HL-60 (cell line): ENCODE measurements at regions not wholly inside any gene's neighbourhood (a gene's known extent, or its start where the extent isn't known, plus 50 kb on each side); places are given as distances from the start of the nearest gene placed in this dataset.
"Not testable (repeated sequence)": the region's sequence is repeated elsewhere in the genome, so short reads cannot be mapped to it uniquely, and the experiment has no call there.

Experiments used
- DNase-seq, 2 experiments: peaks; one replicate each; pipeline ENCODE4 v3.0.0-alpha.2; 2010 to 2020; ENCODE audit warnings: low read depth in 1 of 2, low spot score in 1 of 2
- H3K27ac ChIP-seq: fragments of 250-450 bp; sonication (Bioruptor Pico); replicated peaks from 2 replicates; pipeline ENCODE4 v1.5.1; 2020; ENCODE audit warnings: mild to moderate bottlenecking, moderate library complexity
- H3K27me3 ChIP-seq: fragments of 250-450 bp; sonication (Bioruptor Pico); 2 replicates; pipeline ENCODE4 v1.5.1; 2021; ENCODE audit warnings: mild to moderate bottlenecking, moderate library complexity; ENCODE audit not compliant: insufficient read depth, poor library complexity, severe bottlenecking
- H3K4me3 ChIP-seq: replicated peaks from 2 replicates; pipeline ENCODE4 v1.5.1; 2011; ENCODE audit warnings: mild to moderate bottlenecking, control low read depth, low read length; ENCODE audit not compliant: insufficient read depth
- CTCF ChIP-seq: IDR thresholded peaks from one replicate; pipeline ENCODE4 v1.5.1; 2011; ENCODE audit warnings: low read length, control low read depth, inconsistent platforms; ENCODE audit not compliant: insufficient read depth
- GABPA ChIP-seq: IDR thresholded peaks from 2 replicates; pipeline ENCODE4 v1.6.1; 2012; ENCODE audit warnings: low read depth
- POLR2AphosphoS5 ChIP-seq: IDR thresholded peaks from 2 replicates; pipeline ENCODE4 v1.6.1; 2012; ENCODE audit warnings: low read depth
- REST ChIP-seq: IDR thresholded peaks from 2 replicates; pipeline ENCODE4 v1.6.1; 2012; ENCODE audit warnings: low read depth; ENCODE audit not compliant: insufficient replicate concordance
- SPI1 ChIP-seq: IDR thresholded peaks from 2 replicates; pipeline ENCODE4 v1.6.1; 2012; ENCODE audit warnings: low read depth, mild to moderate bottlenecking, borderline replicate concordance

GRCh38 chr10:131821378-131822012 lies 79.3 kb upstream of the PPP2R2D start:
- TF ChIP-seq SPI1 (no peak), CTCF (no peak), POLR2AphosphoS5 (no peak), GABPA (no peak), REST (no peak)
- no peak overlapping the region for H3K27ac ChIP-seq
- peaks cover 2% of the 10 kb centered on the region for H3K27me3 ChIP-seq
- no peak overlapping the region for H3K4me3 ChIP-seq
- no peak for DNase-seq

GRCh38 chr10:131822013-131822691 lies 78.7 kb upstream of the PPP2R2D start:
- Histone ChIP-seq H3K27ac (no peak overlapping the region), H3K27me3 (peaks cover 2% of the 10 kb centered on the region), H3K4me3 (no peak overlapping the region)
- DNase-seq: no peak
- TF ChIP-seq GABPA: no peak
- TF ChIP-seq SPI1: no peak
- no peak for TF ChIP-seq CTCF
- no peak for TF ChIP-seq REST
- TF ChIP-seq POLR2AphosphoS5: no peak

GRCh38 chr10:131822692-131823245 lies 78.0 kb upstream of the PPP2R2D start:
- no peak for DNase-seq
- Histone ChIP-seq H3K27me3 (peaks cover 2% of the 10 kb centered on the region), H3K4me3 (no peak overlapping the region), H3K27ac (no peak overlapping the region)
- TF ChIP-seq SPI1 (no peak), REST (no peak), POLR2AphosphoS5 (no peak), CTCF (no peak), GABPA (no peak)

GRCh38 chr10:131823601-131824099 lies 77.2 kb upstream of the PPP2R2D start:
- not testable (repeated sequence) for H3K27me3 ChIP-seq, H3K27ac ChIP-seq, DNase-seq, H3K4me3 ChIP-seq
